Cardiac muscle cell (in vitro differentiated cells and primary cell): ENCODE measurements at regions not wholly inside any gene's neighbourhood (a gene's known extent, or its start where the extent isn't known, plus 50 kb on each side); places are given as distances from the start of the nearest gene placed in this dataset.

Source experiments
- DNase-seq, 2 donors: peaks; one replicate each; pipeline versions ENCODE4 v3.0.0 to v3.0.0-alpha.2; 2010 to 2017; ENCODE audit warnings: low read depth in 1 of 2, low spot score in 1 of 2
- H3K27ac ChIP-seq: fragments of 200-600 bp; sonication (generic); 2 replicates; pipeline ENCODE4 v1.5.1; 2016
- H3K27me3 ChIP-seq: fragments of 200-600 bp; sonication (generic); 2 replicates; pipeline ENCODE4 v1.6.0; 2016; ENCODE audit warnings: control low read depth
- H3K36me3 ChIP-seq: fragments of 200-600 bp; sonication (generic); 2 replicates; pipeline ENCODE4 v1.5.1; 2016; ENCODE audit warnings: control low read depth
- H3K4me1 ChIP-seq: fragments of 200-600 bp; sonication (generic); 2 replicates; pipeline ENCODE4 v1.8.1; 2017; ENCODE audit warnings: low read depth, mild to moderate bottlenecking, mixed run types
- H3K4me3 ChIP-seq: fragments of 200-600 bp; sonication (generic); 2 replicates; pipeline ENCODE4 v1.5.1; 2016; ENCODE audit warnings: mild to moderate bottlenecking
- H3K9me3 ChIP-seq: fragments of 200-600 bp; sonication (generic); 2 replicates; pipeline ENCODE4 v1.5.1; 2017; ENCODE audit warnings: low read depth, mild to moderate bottlenecking, control low read depth
- TF ChIP-seq, protein P1 (sequence below): IDR thresholded peaks from 2 replicates; pipeline ENCODE4 v1.5.1; 2012; ENCODE audit warnings: low read depth, mild to moderate bottlenecking, low read length

DNA sequence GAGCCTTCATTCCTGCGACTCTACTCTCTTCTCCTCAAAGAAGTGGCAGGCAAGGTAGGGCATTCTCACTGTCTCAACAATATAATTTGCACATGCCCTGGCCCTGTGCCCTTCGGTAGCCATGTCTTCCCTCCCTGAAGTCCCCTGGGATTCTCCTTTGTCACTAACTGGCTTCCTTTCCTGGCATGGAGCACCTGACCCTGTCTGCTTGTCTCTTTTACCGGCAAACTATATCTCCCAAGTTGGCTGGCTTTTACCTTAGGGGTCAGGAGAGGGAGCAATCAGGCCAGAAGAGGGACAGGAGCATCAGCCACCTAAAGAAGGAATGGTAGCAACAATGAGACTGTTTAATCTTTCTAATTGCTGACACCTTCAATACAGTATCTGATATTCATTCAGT is 51.9 kb upstream of the RMDN2 start:
- no peak for DNase-seq

DNA sequence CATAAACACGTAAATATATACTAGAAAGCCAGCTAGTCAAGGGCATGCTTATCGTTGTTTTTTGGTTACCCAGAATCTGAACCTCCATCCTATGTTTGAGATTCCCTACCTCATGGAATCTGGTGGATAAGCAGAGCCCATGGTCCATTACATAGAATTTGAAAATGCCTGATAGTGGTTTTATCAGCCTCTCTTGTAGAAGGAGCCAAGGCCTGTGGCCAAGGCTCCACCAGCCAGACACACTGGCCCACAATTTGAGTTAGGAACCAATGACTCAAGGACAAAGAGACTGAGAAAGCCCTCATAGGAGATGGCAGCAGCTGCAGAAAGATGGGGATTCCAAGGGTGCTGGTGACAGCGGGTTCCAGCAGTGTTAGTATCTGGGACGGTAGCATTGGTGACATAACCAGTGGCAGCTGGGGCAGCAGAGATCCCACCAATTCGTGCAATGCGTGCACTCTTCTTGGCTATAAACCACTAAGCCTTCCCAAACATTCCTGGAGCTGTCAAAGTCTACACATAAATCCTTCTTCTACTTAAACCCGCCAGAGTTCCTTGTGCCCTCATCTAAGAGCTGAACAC is 51.2 kb upstream of the RMDN2 start:
- H3K27ac ChIP-seq: no peak overlapping the region
- H3K4me1 ChIP-seq: peaks cover 36% of the 10 kb centered on the region
- no peaks in the 10 kb centered on the region for H3K9me3 ChIP-seq
- no peaks in the 10 kb centered on the region for H3K27me3 ChIP-seq
- TF ChIP-seq, protein P1, sequence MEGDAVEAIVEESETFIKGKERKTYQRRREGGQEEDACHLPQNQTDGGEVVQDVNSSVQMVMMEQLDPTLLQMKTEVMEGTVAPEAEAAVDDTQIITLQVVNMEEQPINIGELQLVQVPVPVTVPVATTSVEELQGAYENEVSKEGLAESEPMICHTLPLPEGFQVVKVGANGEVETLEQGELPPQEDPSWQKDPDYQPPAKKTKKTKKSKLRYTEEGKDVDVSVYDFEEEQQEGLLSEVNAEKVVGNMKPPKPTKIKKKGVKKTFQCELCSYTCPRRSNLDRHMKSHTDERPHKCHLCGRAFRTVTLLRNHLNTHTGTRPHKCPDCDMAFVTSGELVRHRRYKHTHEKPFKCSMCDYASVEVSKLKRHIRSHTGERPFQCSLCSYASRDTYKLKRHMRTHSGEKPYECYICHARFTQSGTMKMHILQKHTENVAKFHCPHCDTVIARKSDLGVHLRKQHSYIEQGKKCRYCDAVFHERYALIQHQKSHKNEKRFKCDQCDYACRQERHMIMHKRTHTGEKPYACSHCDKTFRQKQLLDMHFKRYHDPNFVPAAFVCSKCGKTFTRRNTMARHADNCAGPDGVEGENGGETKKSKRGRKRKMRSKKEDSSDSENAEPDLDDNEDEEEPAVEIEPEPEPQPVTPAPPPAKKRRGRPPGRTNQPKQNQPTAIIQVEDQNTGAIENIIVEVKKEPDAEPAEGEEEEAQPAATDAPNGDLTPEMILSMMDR: no peak
- H3K4me3 ChIP-seq: no peak overlapping the region
- DNase-seq: no peak
- H3K36me3 ChIP-seq: no peaks in the 10 kb centered on the region

More for the DNA sequence above, 51.9 kb upstream of the RMDN2 start:
- peaks cover 36% of the 10 kb centered on the region for H3K4me1 ChIP-seq
- H3K27me3 ChIP-seq: no peaks in the 10 kb centered on the region
- no peak overlapping the region for H3K4me3 ChIP-seq
- TF ChIP-seq, protein P1: no peak
- H3K27ac ChIP-seq: no peak overlapping the region
- no peaks in the 10 kb centered on the region for H3K9me3 ChIP-seq
- H3K36me3 ChIP-seq: no peaks in the 10 kb centered on the region

DNA sequence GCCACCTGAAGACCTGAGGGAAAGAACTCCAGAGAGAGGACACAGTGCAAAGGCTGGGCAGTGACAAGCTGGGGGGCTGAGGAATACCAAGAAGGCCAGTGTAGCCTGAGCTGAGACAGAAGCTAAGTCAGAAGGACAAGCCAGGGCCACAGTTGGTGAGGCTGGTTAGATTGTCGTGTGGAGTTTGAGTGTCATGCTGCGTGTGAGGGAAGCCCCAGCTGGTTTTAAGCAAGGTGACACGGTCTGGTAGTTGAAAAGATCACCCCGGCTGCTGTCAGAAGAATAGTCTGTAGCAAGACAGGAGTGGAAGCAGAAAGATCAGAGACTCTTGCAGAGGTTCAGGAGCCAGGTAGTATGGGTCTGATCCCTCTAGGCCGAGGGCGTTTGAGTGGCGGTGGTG is 50.6 kb upstream of the RMDN2 start:
- H3K9me3 ChIP-seq: no peaks in the 10 kb centered on the region

More for the DNA sequence above, 50.6 kb upstream of the RMDN2 start:
- Histone ChIP-seq H3K4me1 (peaks cover 36% of the 10 kb centered on the region), H3K36me3 (no peaks in the 10 kb centered on the region), H3K27me3 (no peaks in the 10 kb centered on the region), H3K27ac (no peak overlapping the region), H3K4me3 (no peak overlapping the region)
- DNase-seq: no peak
- TF ChIP-seq, protein P1: no peak
